ENCODE measurements at regions not wholly inside any gene's neighbourhood (a gene's known extent, or its start where the extent isn't known, plus 50 kb on each side); places are given as distances from the start of the nearest gene placed in this dataset.

DNA sequence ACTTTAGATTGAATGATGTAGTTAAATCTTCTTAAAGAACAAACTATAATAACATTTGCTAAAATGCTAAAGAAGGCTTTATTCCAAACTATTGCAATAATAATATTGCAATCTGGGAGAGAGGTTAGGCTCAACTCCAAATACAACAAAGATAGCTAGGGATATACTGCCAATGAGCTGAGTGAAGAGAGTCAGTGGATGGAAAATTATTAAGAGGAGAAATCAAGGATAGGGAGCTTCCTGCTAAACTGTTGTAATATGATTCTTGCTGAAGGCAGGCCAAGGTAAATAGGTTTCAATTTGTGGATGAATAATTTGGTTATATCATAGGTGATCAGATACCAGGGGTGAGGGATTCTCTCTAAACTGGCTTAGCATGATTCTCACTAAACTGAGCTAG is 1651.5 kb downstream of the EFNA5 start:
- TF ChIP-seq, protein P1, sequence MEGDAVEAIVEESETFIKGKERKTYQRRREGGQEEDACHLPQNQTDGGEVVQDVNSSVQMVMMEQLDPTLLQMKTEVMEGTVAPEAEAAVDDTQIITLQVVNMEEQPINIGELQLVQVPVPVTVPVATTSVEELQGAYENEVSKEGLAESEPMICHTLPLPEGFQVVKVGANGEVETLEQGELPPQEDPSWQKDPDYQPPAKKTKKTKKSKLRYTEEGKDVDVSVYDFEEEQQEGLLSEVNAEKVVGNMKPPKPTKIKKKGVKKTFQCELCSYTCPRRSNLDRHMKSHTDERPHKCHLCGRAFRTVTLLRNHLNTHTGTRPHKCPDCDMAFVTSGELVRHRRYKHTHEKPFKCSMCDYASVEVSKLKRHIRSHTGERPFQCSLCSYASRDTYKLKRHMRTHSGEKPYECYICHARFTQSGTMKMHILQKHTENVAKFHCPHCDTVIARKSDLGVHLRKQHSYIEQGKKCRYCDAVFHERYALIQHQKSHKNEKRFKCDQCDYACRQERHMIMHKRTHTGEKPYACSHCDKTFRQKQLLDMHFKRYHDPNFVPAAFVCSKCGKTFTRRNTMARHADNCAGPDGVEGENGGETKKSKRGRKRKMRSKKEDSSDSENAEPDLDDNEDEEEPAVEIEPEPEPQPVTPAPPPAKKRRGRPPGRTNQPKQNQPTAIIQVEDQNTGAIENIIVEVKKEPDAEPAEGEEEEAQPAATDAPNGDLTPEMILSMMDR (IDR thresholded peaks at IDR 0.05 in 4 of 5, conservative IDR thresholded peaks at IDR 0.05 in 1 of 5), result no peak
- TF ChIP-seq POLR2A (IDR thresholded peaks at IDR 0.05), result no peak
